HG03060 (cell line): ENCODE measurements at regions not wholly inside any gene's neighbourhood (a gene's known extent, or its start where the extent isn't known, plus 50 kb on each side); places are given as distances from the start of the nearest gene placed in this dataset.

Experiments
- ATAC-seq: cut with Tn5 transposase; IDR thresholded peaks from one replicate; pipeline ENCODE4 v1.9.1; 2021; ENCODE audit warnings: low read depth, moderate number of reproducible peaks; ENCODE audit not compliant: unreplicated experiment

DNA sequence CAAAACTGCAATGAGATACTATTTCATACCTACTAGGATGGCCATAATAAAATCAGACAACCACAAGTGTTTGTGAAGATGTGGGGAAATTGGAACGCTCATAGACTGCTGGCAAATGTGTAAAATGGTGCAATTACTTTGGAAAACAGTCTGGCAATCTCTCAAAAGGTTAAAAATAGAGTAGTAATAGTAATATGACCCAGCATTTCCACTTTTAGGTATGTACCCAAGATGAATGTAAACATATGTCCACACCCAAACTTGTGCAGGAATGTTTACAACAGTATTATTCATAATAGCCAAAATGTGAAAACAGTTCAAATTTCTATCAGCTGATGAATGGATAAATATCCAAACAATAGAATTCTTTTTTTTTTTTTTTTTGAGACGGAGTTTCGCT lies 731.6 kb upstream of the ANKRD30A start:
- no peak for ATAC-seq

DNA sequence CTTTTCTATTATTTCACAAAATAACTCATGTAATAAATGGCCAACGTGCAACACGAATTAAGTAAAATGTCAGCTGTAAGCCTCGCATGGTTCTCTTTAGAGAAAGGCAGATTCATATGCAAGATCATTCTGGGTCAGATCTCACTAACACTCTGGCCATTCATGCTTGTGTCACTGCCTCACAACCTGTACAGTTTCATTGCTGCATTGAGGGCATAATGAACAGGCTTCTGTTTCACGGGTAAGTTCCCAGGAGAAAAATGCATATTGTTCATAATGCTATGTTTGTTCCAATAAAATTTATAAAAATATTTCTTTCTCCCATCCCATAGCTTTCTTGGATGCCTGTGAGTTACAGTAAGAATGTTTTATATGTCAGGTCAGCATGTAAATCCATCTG lies 734.0 kb upstream of the ANKRD30A start:
- no peak for ATAC-seq

DNA sequence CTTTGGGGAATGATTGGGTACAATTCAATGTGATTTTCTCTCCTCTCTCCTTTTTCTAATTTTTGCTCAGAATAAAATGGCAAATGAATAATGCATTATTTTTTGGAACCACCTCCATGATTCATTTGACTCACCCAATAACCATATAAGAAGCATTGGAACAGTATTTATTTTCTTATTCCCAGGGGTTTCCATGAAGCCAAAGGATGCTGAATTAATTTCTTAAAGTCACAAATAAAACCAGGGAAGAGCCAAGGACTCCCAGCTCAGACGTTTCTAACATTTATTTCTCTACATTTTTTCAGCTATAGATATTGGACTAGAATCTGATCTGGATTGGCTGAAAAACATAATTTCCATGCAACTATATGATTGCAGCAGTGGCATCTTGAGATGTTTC lies 735.2 kb upstream of the ANKRD30A start:
- no peak for ATAC-seq

DNA sequence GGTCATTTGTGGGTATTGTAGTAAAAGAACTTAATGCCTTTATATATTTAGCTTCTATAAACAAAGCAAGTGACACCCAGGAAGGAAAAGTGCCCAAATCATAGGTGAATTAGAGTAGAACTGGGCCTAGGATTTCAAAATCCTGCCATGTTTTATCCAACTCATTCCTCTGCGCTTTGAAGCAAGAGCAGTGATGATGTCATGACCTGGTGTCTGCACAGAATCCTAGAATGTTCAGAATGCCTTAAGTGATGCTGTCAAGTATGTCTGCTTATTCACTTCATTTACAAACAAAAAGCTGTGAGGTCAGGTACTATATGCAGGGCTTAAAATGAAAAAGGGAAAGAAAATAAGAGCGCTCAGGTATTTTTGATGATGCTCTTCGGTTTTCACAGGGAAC lies 737.2 kb upstream of the ANKRD30A start:
- ATAC-seq, result no peak

DNA sequence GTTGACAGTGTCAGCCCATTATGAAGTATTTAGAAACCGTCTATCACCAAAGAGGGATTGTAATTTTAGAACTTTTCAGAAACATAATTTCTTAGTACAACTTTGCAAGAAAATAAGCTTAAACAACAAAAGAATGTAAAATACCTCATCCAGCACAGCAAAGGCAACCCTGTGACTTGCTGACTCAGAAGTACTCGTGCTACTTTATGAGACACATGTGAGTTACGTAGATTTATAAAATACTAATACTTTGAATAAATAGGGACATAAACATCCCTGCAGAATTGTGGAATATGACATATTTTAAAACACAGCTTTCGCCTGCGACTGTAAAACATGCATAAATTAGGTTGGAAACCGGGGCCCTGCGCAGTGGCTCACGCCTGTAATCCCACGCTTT lies 739.7 kb upstream of the ANKRD30A start:
- no peak for ATAC-seq

DNA sequence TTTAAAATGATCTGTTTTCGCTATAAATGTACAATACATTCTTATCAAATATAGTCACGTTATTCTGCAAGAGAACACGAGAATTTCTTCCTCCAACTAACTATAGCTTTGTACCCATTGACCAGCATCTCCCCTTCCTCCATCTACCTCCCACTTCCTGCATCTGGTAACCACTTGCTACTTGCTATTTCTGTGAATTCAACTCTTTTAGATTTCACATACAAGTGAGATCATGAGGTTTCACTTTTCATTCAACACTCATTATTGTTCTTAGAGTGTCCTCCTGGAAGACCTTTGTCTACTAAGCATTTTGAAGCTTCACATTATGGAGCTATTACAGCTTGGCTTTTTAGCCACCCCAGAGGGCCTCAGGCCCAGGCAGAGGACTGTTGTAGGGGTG lies 741.3 kb upstream of the FZD8 start:
- no peak for ATAC-seq

DNA sequence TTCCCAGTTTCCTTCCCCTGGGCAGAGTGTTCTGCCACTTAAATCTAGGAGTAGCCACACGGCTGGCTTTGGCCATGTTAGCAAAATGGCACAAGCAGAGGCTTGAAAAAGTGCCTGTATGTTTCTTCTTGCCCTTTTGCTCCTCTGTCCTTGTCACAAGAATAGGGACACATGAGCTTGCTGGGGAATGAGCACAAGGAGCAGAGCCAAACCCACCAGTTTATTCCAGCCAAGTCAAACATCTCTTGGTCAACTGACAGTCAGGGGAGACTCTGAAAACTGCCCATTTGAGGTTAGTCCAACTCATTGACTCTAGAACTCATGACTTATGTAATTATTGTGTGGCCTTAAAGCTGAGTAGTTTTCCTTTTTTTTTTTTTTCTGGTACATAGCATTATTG lies 739.7 kb upstream of the FZD8 start:
- ATAC-seq, result no peak

DNA sequence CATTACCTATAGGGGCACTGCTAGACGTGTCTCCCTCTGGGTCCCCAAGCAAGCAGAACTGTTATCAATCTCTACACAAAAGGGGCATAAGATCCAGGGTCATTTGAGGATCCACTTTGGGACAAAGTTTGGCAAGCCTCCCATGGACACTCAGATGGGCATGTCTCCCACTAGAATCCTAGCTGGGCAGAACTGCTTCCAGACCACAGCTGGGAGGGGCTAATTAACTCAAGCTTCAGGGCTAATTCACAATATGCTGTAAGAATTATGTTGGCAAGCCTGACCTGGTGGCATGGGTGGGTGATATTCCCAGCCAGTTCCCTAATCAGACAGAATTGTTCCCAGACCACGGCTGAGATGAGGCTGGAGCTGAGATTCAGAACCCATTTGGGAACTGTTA lies 738.4 kb upstream of the FZD8 start:
- ATAC-seq, result no peak

DNA sequence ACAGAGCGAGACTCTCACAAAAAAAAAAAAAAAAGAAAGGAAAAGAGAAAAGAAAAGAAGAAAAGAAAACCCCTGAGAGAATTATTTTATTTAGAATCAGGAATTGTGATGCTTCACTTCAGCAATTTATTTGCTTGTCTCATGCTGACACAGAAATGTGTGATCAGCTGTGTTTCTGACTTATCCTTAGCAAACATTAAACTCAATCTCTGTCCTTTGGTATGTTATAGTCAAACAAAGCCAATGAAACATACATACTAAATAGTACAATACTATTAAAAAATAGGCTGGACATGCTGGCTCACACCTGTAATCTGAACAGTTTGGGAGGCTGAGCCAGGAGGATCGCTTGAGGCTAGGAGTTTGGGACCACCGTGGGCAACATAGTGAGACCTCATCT lies 733.0 kb upstream of the FZD8 start:
- ATAC-seq, result no peak

DNA sequence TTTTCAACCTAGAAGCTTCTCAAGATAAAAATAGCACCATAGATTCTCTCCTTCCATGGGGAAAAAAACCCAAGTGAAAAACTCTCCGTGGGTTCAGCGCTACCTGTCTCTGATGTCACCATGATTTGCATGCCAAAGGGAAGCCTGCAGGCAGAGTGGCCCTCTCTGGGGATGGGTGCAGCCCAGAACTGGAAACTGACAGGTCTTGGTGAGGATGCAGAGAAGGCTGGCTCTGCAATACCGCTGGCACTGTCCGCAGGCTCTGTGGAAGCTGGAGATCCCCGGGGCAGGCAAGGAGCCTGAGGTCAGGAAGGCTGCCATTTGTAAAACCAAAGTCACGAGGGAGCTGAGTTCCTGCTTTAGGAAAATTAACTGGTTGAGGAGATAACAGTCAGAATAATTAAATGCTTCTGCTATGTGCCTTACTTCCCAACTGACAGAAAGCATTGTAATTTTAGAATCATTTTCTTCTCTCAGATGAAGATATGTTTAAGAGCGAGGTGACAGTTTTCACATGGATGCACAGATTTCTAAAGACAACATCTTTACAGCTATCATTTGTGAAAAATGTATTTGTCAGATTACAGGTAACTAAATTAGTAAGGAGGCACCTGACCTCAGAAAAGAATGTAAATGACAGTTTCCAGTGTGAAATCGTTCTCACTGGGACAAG lies 731.5 kb upstream of the FZD8 start:
- ATAC-seq, result no peak

DNA sequence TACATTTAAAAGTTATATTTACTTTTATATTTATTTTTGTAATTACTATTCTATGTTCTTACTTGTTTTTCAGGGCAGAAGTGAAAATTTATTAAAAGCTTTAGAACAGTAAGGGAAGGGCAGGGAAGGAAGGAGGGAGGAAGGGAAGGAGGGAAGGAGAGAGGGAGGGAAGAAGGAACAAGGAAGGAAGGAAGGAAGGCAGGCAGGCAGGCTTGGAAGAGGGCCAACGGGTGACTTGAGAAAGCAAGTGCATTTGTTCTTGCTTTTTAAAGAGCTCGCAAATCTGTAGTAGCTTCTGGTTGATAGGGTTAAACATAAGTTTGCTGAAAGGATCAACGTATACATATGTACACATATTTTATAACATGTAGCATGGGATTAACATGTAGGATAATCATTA lies 725.3 kb upstream of the FZD8 start:
- no peak for ATAC-seq

DNA sequence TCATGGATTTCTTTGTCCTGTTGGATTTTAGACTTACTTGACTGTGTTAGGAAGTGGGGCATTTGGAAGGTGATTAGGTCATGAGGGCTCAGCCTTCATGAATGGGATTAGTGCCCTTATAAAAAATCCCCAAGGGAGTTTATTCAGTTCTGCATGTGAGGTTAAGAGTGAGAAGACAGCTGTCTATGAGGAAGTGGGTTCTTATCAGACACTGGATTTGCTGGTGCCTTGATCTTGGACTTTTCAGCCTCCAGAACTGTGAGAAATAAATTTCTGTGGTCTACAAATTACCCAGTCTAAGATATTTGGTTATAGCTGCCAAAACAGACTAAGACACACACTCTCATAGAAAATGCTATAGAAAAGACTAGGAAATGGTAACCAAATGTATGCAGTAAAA lies 724.7 kb upstream of the FZD8 start:
- ATAC-seq, result no peak

DNA sequence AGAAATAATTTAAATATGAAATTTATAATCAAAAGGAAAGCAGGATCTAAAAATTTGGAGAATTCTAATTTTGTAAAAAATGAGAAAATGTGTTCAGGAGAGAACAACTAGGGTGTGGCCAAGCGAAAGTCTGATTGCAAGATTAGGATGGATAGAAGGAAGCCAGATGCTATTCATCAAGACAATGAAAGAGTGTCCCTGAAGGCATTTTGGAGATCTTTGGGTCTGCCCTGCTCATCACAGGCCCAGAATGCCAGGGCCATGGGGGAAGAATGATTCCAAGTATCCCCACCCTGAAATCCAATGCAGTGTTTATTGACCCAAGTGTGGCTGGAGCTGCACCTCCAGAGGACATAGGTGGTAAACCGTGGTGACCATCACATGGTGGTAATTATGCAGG lies 724.0 kb upstream of the FZD8 start:
- ATAC-seq, result no peak

DNA sequence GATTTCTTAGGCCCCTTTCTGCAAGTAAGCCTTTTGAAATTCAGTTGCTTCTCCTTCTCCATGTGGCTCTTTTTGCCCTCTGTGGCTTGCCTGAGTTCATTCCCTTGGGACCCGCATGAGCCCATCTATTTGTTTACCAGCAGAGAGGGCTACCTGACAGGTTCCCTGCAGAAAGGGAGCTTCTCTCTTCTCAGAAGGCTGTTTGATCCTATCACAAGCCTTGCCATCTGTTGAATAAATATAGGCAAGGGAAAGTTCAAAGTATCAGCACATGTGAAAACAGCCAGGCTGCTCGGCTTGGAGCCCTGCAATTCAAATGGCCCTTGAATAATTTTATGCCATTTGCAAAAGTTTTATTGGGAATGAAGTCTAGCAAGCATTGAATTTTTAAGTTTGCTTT lies 720.2 kb upstream of the FZD8 start:
- no peak for ATAC-seq

DNA sequence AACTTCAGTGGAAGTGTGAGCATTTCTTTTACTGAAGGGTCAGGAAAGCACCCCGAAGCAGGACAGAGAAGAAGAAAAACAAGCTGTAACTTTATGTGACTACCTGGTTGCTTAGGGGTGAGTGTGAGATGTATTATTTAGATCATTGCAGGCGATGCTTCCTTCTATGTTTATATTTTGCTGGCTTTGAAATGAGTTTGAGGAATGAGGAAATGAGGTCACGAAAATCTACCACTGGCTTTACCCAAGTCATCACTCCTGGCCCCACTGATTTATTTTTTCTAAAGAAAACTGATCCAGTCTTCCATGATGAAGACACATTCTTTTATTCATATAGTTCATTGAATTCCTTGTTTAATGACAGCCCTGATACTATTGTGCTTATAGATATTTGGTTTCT lies 716.6 kb upstream of the FZD8 start:
- no peak for ATAC-seq

DNA sequence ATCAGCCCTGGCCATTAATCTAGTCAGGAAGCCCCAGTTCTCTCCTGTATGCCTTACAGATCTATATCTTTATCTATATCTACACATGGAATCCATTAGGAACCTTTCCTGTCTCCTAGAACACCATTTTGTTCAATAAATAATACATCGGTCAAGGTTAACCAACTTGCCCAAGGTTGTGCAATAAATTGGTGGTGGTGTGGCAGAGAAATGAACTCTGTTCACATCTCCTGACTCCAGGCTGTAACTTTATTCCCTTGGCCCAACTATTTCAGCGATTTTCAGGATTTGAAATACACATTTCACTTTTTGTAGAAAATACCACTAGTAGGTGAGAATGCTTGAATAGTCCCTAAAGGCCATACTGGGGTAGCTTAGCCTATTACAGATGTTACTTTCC lies 712.5 kb upstream of the FZD8 start:
- no peak for ATAC-seq

DNA sequence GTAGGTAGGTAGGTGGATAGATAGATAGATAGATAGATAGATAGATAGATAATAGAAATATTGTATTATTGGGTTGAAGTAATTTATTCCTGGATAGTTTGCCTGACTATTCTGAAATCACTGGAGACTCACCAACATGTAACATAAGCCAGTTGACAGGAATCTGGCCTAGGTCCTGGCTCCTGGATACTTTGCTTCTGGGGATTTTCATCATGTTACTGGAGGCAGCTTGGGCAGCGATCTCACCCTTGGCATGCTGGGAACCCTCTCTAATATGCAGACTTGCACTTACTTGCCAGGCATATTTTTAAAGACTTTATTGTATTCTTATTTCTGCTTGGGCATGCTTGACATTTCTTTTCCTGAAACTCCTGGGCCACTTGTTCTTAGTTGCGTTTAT lies 709.1 kb upstream of the FZD8 start:
- no peak for ATAC-seq

DNA sequence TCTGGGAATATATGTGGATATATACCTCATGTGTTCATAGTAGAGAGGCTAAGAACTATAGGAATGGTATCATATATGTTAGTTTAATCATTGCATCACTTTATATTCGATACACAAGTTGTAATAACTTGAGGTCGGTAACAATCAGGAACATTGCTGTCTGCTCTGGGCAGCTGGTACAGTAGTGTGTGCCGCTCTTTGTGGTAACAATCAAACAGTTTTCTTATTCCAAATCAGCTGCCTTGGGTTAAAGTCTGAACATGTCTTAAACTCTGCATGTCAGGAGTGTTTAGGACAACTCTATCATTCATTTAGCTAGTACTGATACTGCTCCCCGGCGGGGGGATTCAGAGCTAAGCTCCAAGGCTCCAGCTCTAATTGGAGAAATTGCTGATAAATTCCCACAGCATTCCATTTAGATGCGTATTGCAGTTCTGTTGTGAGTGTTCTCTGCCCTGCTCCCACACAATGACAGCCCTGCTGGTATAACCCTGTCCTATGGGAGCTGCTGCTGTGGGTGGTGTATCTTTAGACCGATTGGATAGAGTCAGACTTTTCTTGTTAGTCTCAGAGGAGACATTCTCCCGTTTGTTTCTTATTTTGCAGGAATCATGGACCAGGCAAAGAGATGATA lies 707.5 kb upstream of the FZD8 start:
- ATAC-seq, result no peak

DNA sequence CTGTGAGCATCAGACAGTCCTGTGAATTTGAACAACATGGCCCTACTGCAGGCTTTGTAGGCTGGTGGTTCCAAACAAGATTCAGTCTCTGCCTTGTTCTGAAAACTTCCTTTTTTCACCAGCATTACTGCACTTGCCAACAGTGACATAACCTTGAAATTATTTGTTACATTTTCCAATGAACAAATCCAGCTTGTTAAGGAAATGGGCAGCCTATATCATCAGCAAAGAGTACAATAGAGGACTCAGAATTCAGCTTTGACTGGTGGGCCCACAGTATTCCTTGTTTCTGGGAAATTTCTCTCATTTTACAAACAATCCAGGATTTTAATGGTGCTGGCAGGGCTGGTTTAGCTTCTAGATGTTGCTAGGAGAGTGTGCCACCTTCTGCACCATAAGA lies 703.7 kb upstream of the FZD8 start:
- ATAC-seq, result no peak

DNA sequence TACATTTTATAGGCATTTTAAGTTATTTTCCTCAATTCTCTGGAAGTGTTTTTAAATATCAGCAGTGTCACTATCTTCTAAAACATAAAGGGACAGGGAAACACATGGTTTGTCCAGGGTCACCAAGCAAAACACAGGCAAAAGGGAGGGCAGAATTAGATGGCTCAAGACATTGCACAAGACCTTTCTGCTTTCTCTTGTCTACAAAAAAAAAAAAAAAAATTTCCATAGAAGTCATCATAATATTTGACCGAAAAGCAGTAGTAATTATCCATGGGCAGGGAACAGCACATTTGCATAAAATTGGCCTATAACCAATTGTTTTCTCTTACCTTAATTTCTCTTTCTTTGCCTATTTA lies 703.1 kb upstream of the FZD8 start:
- no peak for ATAC-seq

DNA sequence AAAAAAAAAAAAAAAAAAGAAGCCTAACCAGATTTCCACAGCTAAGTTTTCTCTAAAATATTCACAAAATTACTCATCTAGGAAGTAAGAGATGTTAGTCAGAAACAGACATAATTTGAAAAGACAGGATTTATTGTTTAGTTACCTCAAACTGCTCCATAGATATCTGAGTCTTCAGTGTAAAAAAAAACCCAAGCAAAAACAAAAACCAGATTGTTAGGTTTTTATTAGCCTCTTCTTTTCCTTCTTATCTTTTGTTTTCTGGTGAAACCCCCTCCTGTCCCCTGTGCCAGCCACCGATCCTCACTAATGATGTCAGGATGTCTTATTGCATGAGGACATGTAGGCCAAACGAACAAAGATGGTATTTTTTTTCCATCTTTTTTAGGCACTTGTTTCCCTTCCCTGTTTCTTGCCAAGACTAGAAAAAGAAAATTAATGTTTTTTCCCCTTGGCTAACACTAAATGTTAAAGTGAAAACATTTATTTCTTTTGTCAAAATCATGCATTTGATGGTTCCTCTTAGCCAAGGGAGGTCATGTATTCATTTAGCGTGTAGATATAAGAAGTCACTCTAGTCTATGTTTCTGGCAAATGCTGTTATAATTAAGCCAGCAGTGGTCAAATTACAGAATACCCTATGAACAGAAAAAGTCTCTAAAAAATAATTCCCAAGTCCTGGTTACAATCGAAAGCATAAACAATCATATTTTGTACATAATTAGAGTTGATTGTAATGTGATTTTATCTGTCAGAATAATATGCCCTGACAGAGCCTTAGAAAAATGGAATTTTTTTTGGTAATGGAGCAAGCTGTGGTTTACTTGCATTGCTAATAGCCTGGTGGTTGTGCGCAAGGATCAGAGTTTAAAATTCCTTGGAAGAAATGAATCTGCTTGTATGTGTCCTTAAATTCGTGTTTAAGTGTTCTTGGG lies 702.4 kb upstream of the FZD8 start:
- ATAC-seq, result no peak

DNA sequence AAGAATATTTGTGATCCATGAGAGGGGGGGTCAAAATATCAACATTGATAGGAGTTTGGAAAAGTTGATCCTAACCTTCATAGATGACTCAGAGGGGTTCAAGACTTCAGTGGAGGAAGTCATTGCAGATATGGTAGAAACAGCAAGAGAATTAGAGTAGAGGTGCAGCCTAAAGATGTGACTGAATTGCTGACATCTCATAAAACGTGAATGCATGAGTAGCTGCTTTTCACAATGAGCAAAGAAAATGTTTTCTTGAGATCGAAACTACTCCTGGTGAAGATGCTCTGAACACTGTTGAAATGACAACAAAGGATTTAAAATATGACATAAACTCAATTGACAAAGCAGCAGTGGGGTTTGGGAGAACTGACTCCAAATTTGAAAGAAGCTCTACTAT lies 700.7 kb upstream of the FZD8 start:
- no peak for ATAC-seq
